Activated CD4-positive, alpha-beta T cell treated with anti-CD3 and anti-CD28 coated beads for 48 hours (primary cell): ENCODE measurements at regions not wholly inside any gene's neighbourhood (a gene's known extent, or its start where the extent isn't known, plus 50 kb on each side); places are given as distances from the start of the nearest gene placed in this dataset.
"Not testable (repeated sequence)": the region's sequence is repeated elsewhere in the genome, so short reads cannot be mapped to it uniquely, and the experiment has no call there.

Experiments used
- DNase-seq: peaks from one replicate; pipeline ENCODE4 v3.0.0-alpha.2; 2020

- DNase-seq, result no peak
Observed at GRCh38 chr14:42541535-42542001, 934.9 kb downstream of the LRFN5 start.

DNA sequence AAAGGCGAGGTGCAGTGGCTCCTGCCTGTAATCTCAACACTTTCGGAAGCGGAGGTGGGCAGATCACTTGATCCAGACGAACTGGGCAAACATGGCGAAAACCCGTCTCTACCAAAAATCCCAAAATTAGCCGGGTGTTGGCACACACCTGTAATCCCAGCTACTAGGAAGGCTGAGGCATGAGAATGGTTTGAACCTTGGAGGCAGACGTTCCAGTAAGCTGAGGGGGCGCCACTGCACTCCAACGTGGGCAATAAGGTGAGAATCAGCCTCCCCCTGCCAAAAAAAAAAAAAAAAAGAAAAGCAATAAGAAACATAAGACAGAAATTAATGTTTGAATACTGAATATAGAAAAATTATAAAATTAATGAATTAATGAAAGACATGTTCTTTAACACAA is 928.7 kb downstream of the LRFN5 start:
- no peak for DNase-seq

DNA sequence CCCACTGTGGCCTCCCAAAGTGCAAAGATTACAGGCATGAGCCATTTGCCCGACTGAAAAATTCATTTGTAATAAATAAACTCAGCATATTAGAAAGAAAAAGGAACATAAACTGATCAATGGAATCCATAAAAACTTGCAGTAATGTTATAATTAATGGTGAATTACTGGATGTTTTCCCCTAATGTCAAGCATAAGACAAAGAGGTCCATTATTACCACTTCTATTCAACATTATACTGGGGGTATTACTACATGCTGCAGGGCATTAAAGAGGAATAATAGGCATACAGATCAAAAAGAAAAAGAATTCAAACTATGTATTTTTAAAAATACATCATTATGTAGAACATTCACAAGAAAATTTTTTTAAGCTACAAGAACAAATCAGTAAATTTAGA is 926.8 kb downstream of the LRFN5 start:
- no peak for DNase-seq

DNA sequence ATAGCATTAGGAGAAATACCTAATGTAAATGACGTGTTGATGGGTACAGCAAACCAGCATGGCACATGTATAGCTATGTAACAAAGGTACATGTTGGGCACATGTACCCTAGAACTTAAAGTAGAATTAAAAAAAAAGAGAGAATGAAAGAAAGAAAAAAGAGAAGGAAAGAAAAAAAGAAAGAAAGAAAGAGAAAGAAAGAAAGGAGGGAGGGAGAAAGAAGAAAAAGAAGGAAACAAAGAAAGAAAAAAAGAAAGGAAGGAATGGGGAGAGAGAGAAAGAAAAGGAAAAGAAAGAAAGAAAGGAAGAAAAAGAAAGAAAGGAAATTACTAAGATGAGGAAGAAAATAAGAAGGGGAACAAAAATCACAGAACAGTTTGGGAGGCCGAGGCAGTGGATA is 925.5 kb downstream of the LRFN5 start:
- no peak for DNase-seq

GRCh38 chr14:42527141-42527540 is 920.5 kb downstream of the LRFN5 start:
- DNase-seq, result no peak

GRCh38 chr14:42523666-42524065 is 917.0 kb downstream of the LRFN5 start:
- DNase-seq, result no peak

GRCh38 chr14:42517806-42518500 is 911.3 kb downstream of the LRFN5 start:
- DNase-seq, result no peak

GRCh38 chr14:42513837-42514236 is 907.2 kb downstream of the LRFN5 start:
- no peak for DNase-seq

DNA sequence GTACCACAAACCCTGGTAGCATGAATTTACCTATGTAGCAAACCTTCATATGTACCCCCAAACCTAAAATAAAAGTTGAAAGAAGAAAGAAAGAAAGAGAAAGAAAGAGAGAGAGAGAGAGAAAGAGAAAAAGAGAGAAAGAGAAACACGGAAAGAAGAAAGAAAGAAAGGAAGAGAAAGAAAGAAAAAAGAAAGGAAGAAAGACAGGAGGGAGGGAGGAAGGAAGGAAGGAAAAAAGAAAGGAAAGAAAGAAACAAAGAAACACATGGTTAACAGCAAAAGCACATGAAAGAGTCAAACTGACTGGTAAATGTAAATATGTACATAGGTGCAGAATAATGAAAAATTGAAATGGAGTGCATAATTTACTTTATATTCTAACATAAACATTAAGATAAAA is 903.4 kb downstream of the LRFN5 start:
- DNase-seq, result no peak

DNA sequence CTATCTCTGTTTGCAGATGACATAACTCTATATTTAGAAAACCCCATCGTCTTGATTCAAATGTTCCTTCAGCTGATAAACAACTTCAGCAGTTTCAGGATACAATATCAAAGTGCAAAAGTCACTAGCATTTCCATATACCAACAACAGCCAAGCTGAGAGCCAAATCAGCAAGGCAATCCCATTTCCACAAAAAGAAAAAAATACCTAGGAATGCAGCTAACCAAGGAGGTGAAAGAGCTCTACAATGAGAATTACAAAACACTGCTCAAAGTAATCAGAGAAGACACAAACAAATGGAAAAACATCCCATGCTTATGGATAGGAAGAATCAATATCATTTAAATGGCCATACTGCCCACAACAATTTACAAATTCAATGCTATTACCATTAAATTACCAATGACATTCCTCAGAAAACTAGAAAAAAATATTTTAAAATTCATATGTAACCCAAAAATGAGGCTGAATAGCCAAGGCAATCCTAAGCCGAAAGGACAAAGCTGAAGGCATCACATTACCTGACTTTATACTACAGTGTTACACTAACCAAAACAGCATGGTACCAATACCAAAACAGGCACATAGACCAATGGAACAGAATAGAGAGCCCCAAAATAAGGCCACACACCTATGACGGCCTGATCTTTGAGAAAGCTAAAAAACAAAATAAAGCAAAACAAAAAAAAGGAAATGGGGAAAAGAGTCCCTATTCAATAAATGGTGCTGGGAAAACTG is 901.7 kb downstream of the LRFN5 start:
- no peak for DNase-seq

- no peak for DNase-seq
Observed at GRCh38 chr14:42504433-42504832, 897.8 kb downstream of the LRFN5 start.

GRCh38 chr14:42499137-42499536 is 892.5 kb downstream of the LRFN5 start:
- DNase-seq, result no peak

DNA sequence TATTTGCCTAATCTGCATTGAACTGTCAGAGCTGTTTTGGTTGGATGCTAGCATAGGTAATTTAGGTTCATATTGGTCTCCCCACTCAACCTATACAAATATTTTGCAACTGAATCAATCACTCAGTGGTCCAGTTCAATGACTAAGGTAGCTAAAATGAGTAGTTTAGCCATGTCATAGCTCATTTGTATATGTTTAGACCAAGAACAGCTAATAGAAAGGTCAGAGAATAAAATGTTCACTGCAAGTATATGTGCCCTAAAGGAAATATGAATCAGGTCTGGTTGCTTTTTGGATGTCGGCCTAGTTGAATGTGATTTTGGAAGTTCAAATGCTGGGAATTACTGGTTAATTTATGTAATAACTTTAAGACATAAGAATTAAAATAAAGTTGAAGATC is 883.9 kb downstream of the LRFN5 start:
- no peak for DNase-seq

- no peak for DNase-seq
Observed at GRCh38 chr14:42488965-42489364, 882.3 kb downstream of the LRFN5 start.

GRCh38 chr14:42482345-42482971 is 875.8 kb downstream of the LRFN5 start:
- not testable (repeated sequence) for DNase-seq

DNA sequence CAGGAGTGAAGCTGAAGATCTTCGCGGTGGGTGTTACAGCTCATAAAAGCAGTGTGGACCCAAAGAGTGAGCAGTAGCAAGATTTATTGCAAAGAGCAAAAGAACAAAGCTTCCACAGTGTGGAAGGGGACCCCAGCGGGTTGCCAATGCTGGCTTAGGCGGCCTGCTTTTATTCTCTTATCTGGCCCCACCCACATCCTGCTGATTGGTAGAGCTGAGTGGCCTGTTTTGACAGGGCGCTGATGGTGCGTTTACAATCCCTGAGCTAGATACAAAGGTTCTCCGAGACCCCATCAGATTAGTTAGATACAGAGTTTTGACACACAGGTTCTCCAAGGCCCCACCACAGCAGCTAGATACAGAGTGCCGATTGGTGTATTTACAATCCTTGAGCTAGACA is 875.0 kb downstream of the LRFN5 start:
- DNase-seq, result not testable (repeated sequence)

GRCh38 chr14:42480255-42480654 is 873.6 kb downstream of the LRFN5 start:
- DNase-seq, result no peak

DNA sequence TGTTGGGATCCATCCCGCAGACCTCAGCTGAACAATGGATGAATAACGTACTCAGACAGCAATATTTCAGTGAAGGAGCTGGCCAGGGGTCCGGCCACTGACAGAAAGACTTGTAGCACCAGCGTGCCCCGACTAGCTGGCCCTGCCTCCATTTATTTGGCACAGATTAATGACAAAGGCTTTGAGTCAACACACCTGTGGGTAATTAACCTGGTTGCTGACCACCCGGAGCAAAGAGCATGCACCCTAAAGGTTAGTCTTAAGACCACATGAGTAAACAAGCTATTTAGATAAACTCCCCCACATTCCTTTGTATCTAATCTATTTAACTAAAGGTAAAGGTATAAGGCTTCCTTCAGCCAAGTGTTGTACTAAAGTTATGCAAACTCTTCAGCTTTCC is 868.6 kb downstream of the LRFN5 start:
- DNase-seq, result no peak

- DNase-seq, result no peak
Observed at GRCh38 chr14:42470427-42470719, 863.7 kb downstream of the LRFN5 start.

DNA sequence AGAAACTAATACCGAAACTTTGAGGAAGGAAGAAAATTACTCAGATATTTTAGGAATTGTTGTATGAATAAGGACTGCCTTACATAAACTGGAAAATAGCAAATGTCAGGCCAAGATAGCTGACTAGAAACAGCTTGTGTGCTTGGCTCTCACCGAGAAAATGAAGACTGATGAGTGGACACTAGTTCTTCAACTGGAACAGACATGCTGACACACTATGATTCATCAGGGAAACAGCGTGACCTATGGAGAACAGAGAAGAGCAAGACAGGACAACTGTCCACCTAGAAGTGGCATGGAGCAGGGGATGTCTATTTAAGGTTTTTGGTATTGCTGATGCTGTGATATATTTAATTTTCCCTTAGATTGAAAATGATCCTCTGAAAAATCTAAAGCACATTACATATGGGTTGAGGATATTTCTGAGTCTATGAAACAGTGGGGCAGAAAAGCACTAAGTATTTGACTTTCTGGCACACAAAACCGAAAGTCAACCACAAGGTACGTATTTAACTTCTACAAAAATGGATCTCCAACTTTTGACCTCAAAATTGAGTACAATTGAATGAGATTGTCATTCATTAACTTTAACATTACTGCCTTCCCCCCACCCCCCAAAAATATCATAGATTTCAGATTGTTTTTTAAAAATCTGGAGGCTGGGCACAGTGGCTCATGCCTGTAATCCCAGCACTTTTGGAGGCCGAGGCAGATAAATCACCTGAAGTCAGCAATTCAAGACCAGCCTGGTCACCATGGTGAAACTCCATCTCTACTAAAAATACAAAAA is 863.2 kb downstream of the LRFN5 start:
- DNase-seq, result no peak

GRCh38 chr14:42460673-42461072 is 854.0 kb downstream of the LRFN5 start:
- DNase-seq, result no peak

- no peak for DNase-seq
Observed at GRCh38 chr14:42459171-42459685, 852.6 kb downstream of the LRFN5 start.

DNA sequence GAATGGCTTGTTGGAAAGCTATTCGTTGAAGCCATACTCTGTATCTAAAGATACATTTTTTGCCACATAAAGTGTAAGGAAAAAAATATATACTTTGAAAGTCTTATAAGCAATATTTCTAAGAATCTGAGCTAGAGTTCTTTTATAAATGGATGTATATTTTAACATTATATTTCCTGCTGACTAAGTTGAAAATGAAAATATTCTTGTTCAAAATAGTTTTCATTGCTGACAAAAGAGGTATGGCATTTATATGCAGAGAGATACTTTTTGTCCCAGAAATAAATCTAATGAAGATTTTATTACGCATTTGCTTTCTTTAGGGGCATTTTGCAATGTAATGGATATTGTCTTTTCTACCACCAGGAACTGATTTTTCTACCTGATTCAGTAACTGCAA is 834.9 kb downstream of the LRFN5 start:
- no peak for DNase-seq
